ENCODE measurements at regions not wholly inside any gene's neighbourhood (a gene's known extent, or its start where the extent isn't known, plus 50 kb on each side); places are given as distances from the start of the nearest gene placed in this dataset.

DNA sequence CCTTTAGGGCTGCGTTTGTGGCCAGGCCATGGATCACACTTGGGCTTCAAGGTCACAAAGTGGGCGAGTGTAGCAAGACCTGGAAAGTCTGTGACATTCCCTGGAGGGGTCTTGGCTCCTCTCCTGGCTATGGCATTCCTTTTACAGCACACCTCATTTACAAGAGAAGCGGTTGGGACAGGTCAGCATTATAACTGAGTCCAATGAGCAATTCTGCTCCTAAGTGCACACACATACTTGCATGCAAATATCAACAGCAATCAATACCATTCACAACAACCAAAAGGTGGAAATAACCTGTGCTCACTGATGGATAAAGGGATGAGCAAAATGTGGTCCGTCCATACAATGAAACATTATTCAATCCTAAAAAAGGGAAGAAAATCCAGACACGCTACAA, 298.2 kb downstream of the CTTN start:
- H3K4me3 ChIP-seq (ENCODE audit: insufficient read depth, low read length, poor library complexity, severe bottlenecking) = no peak overlapping the region
- H3K36me3 ChIP-seq (ENCODE audit: low read length) = no peaks in the 10 kb centered on the region
- H3F3A ChIP-seq (ENCODE audit: insufficient read depth) = no peaks in the 10 kb centered on the region
- no peak overlapping the region for H3K4me2 ChIP-seq (ENCODE audit: low read depth, low read length, poor library complexity, severe bottlenecking)
- H3K9ac ChIP-seq (ENCODE audit: low read length) = no peak overlapping the region
- no peaks in the 10 kb centered on the region for H3K9me2 ChIP-seq (replicated peaks; ENCODE audit: insufficient read depth, low read length)
- H3K9me3 ChIP-seq (ENCODE audit: insufficient read depth, low read length) = no peaks in the 10 kb centered on the region
- H3K27ac ChIP-seq (ENCODE audit: low read depth, low read length) = no peak overlapping the region
- H4K20me1 ChIP-seq (ENCODE audit: low read depth, low read length) = no peaks in the 10 kb centered on the region
- no peaks in the 10 kb centered on the region for H3K27me3 ChIP-seq (ENCODE audit: low read length)
- TF ChIP-seq, protein P1, sequence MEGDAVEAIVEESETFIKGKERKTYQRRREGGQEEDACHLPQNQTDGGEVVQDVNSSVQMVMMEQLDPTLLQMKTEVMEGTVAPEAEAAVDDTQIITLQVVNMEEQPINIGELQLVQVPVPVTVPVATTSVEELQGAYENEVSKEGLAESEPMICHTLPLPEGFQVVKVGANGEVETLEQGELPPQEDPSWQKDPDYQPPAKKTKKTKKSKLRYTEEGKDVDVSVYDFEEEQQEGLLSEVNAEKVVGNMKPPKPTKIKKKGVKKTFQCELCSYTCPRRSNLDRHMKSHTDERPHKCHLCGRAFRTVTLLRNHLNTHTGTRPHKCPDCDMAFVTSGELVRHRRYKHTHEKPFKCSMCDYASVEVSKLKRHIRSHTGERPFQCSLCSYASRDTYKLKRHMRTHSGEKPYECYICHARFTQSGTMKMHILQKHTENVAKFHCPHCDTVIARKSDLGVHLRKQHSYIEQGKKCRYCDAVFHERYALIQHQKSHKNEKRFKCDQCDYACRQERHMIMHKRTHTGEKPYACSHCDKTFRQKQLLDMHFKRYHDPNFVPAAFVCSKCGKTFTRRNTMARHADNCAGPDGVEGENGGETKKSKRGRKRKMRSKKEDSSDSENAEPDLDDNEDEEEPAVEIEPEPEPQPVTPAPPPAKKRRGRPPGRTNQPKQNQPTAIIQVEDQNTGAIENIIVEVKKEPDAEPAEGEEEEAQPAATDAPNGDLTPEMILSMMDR (IDR thresholded peaks at IDR 0.05; ENCODE audit: insufficient read depth, low read length, poor library complexity, severe bottlenecking) = no peak
- no peak for TF ChIP-seq EZH2phosphoT487 (conservative IDR thresholded peaks at IDR 0.05; ENCODE audit: low read length)
- no peak overlapping the region for H2AFZ ChIP-seq (ENCODE audit: low read depth, low read length, severe bottlenecking)
- no peaks in the 10 kb centered on the region for H3K79me2 ChIP-seq (ENCODE audit: insufficient read depth, low read length)

DNA sequence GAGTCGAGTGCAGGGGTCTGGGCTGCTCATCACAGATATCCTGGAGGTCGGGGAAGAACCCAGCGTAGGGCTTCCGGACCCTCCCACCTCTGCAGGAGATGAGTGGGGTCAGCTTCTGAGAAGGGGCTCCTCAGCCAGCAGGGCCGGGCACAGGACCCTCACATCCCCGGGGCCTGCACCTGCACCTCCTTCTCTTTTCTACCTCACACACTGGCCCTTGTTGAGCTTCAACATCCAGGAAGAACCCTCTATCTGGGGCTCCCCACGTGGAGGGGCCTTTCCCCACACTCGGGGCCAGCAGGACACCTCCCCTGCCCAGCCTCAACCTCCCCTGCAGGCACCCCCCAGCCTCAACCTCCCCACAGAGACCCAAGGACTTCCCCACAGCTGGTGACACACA, 299.4 kb downstream of the CTTN start:
- Histone ChIP-seq H3K9ac (ENCODE audit: low read length) (no peak overlapping the region), H3K4me2 (ENCODE audit: low read depth, low read length, poor library complexity, severe bottlenecking) (no peak overlapping the region), H3K79me2 (ENCODE audit: insufficient read depth, low read length) (no peaks in the 10 kb centered on the region), H2AFZ (ENCODE audit: low read depth, low read length, severe bottlenecking) (no peak overlapping the region), H3F3A (ENCODE audit: insufficient read depth) (no peaks in the 10 kb centered on the region), H3K27me3 (ENCODE audit: low read length) (no peaks in the 10 kb centered on the region), H3K9me2 (replicated peaks; ENCODE audit: insufficient read depth, low read length) (no peaks in the 10 kb centered on the region), H3K4me3 (ENCODE audit: insufficient read depth, low read length, poor library complexity, severe bottlenecking) (no peak overlapping the region), H3K27ac (ENCODE audit: low read depth, low read length) (no peak overlapping the region), H3K9me3 (ENCODE audit: insufficient read depth, low read length) (no peaks in the 10 kb centered on the region), H4K20me1 (ENCODE audit: low read depth, low read length) (no peaks in the 10 kb centered on the region), H3K36me3 (ENCODE audit: low read length) (no peaks in the 10 kb centered on the region)
- TF ChIP-seq, protein P1 (IDR thresholded peaks at IDR 0.05; ENCODE audit: insufficient read depth, low read length, poor library complexity, severe bottlenecking) = no peak
- no peak for TF ChIP-seq EZH2phosphoT487 (conservative IDR thresholded peaks at IDR 0.05; ENCODE audit: low read length)

DNA sequence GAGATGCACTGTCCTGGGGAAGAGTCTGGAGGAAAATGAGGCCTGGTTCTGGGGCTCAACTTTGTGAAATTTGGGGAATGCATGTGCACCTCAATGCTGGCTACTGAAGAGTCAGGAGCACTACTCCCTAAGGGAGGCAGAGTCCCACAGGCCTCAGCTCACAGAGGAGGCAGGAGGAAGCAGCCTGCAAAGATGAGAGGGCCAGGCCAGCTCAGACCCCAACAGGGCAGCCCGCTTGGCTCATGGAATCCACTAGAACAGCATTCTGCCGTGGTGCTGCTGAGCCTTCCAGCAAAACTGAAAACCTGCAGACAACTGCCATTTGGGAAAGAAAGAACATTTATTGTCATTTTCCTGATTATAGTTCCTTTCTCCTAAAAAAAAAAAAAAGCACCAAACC, 300.5 kb downstream of the CTTN start:
- Histone ChIP-seq H2AFZ (ENCODE audit: low read depth, low read length, severe bottlenecking) (no peak overlapping the region), H3K4me3 (ENCODE audit: insufficient read depth, low read length, poor library complexity, severe bottlenecking) (no peak overlapping the region)
- no peak for TF ChIP-seq EZH2phosphoT487 (conservative IDR thresholded peaks at IDR 0.05; ENCODE audit: low read length)
- TF ChIP-seq, protein P1 (IDR thresholded peaks at IDR 0.05; ENCODE audit: insufficient read depth, low read length, poor library complexity, severe bottlenecking) = no peak

More for the DNA sequence above, 300.5 kb downstream of the CTTN start:
- H3K4me2 ChIP-seq (ENCODE audit: low read depth, low read length, poor library complexity, severe bottlenecking) = no peak overlapping the region
- H4K20me1 ChIP-seq (ENCODE audit: low read depth, low read length) = no peaks in the 10 kb centered on the region
- no peaks in the 10 kb centered on the region for H3K9me3 ChIP-seq (ENCODE audit: insufficient read depth, low read length)
- H3K9me2 ChIP-seq (replicated peaks; ENCODE audit: insufficient read depth, low read length) = no peaks in the 10 kb centered on the region
- H3K27ac ChIP-seq (ENCODE audit: low read depth, low read length) = no peak overlapping the region
- no peaks in the 10 kb centered on the region for H3K36me3 ChIP-seq (ENCODE audit: low read length)
- no peak overlapping the region for H3K9ac ChIP-seq (ENCODE audit: low read length)
- no peaks in the 10 kb centered on the region for H3F3A ChIP-seq (ENCODE audit: insufficient read depth)
- no peaks in the 10 kb centered on the region for H3K79me2 ChIP-seq (ENCODE audit: insufficient read depth, low read length)
- no peaks in the 10 kb centered on the region for H3K27me3 ChIP-seq (ENCODE audit: low read length)
